Right cardiac atrium (tissue), 5 donors: ENCODE measurements at regions not wholly inside any gene's neighbourhood (a gene's known extent, or its start where the extent isn't known, plus 50 kb on each side); places are given as distances from the start of the nearest gene placed in this dataset.

Experiments used
- ATAC-seq, 2 donors: fragments of 200-7000 bp; cut with Tn5 transposase; one replicate each; pipeline versions ENCODE4 v1.8.0 to v1.9.1; 2020; ENCODE audit warnings: moderate library complexity in 2 of 2, mild to moderate bottlenecking in 1 of 2
- DNase-seq, 3 donors: peaks; one replicate each; pipeline ENCODE4 v3.0.0-alpha.2; 2020
- H3K27ac ChIP-seq: one replicate; pipeline ENCODE4 v1.5.1; 2013; ENCODE audit warnings: mild to moderate bottlenecking, low read length, control low read depth, moderate library complexity
- H3K27me3 ChIP-seq: one replicate; pipeline ENCODE4 v1.6.1; 2013; ENCODE audit not compliant: control insufficient read depth, insufficient read depth
- H3K4me1 ChIP-seq: one replicate; pipeline ENCODE4 v1.6.1; 2013; ENCODE audit warnings: low read length; ENCODE audit not compliant: control insufficient read depth, insufficient read depth
- H3K4me3 ChIP-seq: one replicate; pipeline ENCODE4 v1.5.1; 2013; ENCODE audit warnings: low read length, control low read depth
- H3K9me3 ChIP-seq: one replicate; pipeline ENCODE4 v1.6.1; 2013; ENCODE audit warnings: low read length; ENCODE audit not compliant: control insufficient read depth
- WGBS: extraction: QIAGEN DNeasy Blood & Tissue Kit; methylation state at CpG from one replicate; pipeline ENCODE4 v1.1.7; 2013; 5-methylcytosine and 5-hydroxymethylcytosine counted together
- intact Hi-C, 4 donors: fragments of 100-400 bp; cut with DNase I; formaldehyde crosslinking; loops; one replicate each; pipeline versions ENCODE4 v1.11.0 to v1.14.0; 2022 to 2023
- donor health status: healthy with polysubstance abuse.
- donor health status: DM: no; HTN: yes; CAD: no.
- donor health status: DM: no; HTN: no; CAD: no.
- donor health status: DM: no; HTN: yes; CAD: no; lungs with severe emphysema.
- donor health status: DM: yes; HTN: yes; CAD: no.

DNA sequence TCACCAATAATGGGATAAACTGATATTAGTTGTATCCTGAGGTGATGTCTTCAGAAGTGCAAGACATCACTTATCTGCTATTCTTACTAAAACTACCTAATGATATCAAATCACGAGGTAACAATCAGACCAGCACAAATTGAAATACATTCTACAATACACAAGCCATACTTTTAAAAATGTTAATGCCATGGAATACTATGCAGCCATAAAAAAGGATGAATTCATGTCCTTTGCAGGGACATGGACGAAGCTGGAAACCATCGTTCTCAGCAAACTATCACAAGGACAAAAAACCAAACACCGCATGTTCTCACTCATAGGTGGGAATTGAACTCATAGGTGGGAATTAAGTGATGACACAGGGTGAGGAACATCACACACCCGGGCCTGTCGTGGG is 129.3 kb downstream of the SST start:
- H3K4me3 ChIP-seq: no peak overlapping the region
- H3K27ac ChIP-seq: no peak overlapping the region
- DNase-seq (no peak), ATAC-seq (no peak)
- no peaks in the 10 kb centered on the region for H3K9me3 ChIP-seq
- no peaks in the 10 kb centered on the region for H3K27me3 ChIP-seq
- WGBS: 83% methylated on average over 6 of the region's 6 CpGs
- intact Hi-C loops: no loop called here
- H3K4me1 ChIP-seq: no peaks in the 10 kb centered on the region

DNA sequence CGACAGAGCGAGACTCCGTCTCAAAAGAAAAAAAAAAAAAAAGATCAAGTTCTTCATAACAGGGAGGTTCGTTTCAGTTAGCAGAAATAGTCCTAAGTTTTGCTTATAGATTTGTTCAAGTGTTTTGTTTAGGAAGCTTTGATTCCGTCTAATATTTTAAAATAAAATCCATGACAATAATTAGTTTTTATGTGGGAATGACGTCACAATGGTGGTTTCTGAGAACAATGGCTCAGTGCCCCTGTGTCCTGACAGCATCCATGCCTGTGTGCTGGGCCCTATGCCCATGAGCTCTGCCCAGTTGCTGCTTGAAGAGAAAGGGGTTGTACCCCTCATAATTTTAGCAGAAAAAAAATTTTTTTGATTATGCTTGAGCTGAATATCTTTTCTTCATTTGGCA is 134.0 kb downstream of the SST start:
- Histone ChIP-seq H3K4me3 (no peak overlapping the region), H3K27me3 (no peaks in the 10 kb centered on the region), H3K27ac (no peak overlapping the region), H3K9me3 (no peaks in the 10 kb centered on the region), H3K4me1 (no peaks in the 10 kb centered on the region)
- WGBS: 88% methylated on average over 6 of the region's 6 CpGs
- ATAC-seq (no peak), DNase-seq (no peak)
- intact Hi-C loops: no loop called here

DNA sequence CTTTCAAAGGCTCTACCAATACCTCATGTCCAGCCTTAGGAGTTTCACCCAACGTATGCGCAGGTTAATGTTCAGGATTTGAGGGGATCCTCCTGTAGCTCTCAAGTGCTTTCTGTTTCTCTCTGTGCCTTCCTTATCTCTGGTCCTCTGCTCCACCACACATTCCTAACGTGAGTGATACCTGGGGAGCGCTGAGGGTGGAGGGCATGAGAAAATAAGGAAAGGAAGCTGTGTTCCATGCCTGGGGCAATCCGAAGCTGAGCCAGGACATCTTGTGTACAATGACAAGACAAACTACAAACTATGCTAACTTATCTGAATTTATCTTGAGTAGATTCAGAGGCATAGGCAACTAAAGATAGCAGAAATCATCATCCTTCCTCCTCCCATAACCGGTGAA is 136.4 kb downstream of the SST start:
- ATAC-seq (no peak), DNase-seq (no peak)
- Histone ChIP-seq H3K27ac (no peak overlapping the region), H3K4me3 (no peak overlapping the region), H3K4me1 (no peaks in the 10 kb centered on the region), H3K27me3 (no peaks in the 10 kb centered on the region), H3K9me3 (no peaks in the 10 kb centered on the region)
- intact Hi-C loops: no loop called here
- 56% methylated on average over 6 of the region's 6 CpGs for WGBS

DNA sequence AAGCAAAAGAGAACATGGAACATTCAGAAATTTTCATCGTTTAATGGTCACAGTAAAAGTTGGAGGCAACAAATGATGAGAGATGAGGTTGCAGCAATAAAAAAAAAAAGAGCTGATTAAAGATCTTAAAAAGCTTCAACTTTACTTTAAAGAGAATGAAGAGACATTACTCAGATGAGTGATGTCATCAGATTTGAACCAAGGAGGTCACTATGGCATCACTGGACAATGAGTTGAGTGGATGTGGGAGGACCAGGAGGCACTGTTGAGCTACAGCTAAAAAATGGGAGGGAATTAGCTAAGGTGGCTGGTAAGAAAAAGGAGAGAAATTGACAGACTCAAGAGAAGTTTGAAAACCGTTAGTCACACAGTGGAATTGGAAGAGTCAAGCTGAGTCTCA is 138.4 kb downstream of the SST start:
- no peaks in the 10 kb centered on the region for H3K9me3 ChIP-seq
- ATAC-seq (no peak), DNase-seq (no peak)
- no peak overlapping the region for H3K4me3 ChIP-seq
- no peaks in the 10 kb centered on the region for H3K4me1 ChIP-seq
- H3K27ac ChIP-seq: no peak overlapping the region
- intact Hi-C loops: no loop called here
- H3K27me3 ChIP-seq: no peaks in the 10 kb centered on the region
- 80% methylated on average over 2 of the region's 2 CpGs for WGBS

DNA sequence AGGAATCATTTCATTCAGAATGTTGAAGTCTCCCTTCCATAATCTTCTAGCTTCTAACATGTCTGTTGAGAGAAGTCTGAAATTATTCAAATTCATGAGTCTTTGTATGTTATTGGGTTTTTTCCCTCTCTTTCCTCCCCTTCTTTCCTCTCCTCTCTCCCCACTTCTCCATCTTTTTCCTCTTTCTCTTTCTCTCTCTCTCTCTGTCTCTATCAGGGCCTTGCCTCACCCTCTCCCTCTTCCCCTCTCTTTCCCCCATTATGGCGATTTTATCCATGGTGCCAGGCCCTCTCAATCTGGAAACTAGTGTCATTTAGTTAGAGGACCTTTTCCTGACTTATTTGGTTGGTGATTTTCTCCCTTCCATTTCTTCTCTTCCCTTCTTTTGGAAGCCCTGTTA is 147.3 kb downstream of the SST start:
- no peaks in the 10 kb centered on the region for H3K27me3 ChIP-seq
- no peak for DNase-seq
- H3K27ac ChIP-seq: no peak overlapping the region
- no peaks in the 10 kb centered on the region for H3K9me3 ChIP-seq
- no peak for ATAC-seq
- no peaks in the 10 kb centered on the region for H3K4me1 ChIP-seq
- intact Hi-C loops: no loop called here
- 53% methylated on average over 1 of the region's 1 CpG for WGBS
- H3K4me3 ChIP-seq: no peak overlapping the region

DNA sequence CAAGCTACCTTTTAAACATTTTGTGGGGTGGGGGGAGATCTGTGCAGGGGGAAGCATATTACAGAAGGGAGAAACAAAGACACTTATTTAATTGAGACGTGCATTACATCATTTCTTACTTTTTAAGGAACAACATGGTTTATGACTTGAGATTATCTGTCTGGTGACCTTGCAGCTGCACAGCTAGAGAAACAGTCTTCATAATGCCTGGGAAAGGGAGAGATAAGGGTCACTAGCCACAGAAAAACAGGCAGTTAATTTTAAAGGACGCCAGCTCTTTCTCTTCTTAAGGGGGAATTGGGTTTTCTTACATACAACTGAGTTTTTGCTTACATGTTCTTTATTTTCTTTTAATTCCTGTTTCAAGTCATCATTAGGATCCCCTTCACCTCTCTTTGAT is 147.9 kb downstream of the SST start:
- no peak overlapping the region for H3K4me3 ChIP-seq
- H3K4me1 ChIP-seq: no peaks in the 10 kb centered on the region
- intact Hi-C loops: no loop called here
- H3K9me3 ChIP-seq: no peaks in the 10 kb centered on the region
- no peak overlapping the region for H3K27ac ChIP-seq
- DNase-seq: no peak
- WGBS: 15% methylated on average over 2 of the region's 2 CpGs
- no peak for ATAC-seq
- no peaks in the 10 kb centered on the region for H3K27me3 ChIP-seq

DNA sequence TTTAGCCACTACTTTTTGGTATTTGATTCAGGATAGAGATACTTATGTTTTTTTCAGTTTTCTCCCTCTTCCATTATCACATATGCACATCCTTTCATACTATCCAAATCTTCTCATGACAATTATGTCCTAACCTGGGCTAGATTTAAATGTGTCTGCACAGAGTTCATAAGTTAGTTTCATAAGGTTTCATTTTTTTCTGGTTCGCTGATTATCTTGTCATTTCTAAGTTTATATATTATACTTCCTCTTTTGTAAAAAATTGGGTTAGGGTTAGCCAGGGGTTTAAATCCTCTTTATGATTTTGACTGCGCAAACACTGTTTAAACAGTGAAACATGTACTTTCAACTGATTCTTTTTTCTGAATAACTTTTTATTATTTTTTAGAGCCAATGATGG is 148.6 kb downstream of the SST start:
- Histone ChIP-seq H3K27ac (no peak overlapping the region), H3K27me3 (no peaks in the 10 kb centered on the region), H3K9me3 (no peaks in the 10 kb centered on the region), H3K4me3 (no peak overlapping the region), H3K4me1 (no peaks in the 10 kb centered on the region)
- intact Hi-C loops: no loop called here
- no peak for ATAC-seq
- WGBS: 87% methylated on average over 2 of the region's 2 CpGs
- DNase-seq: no peak

DNA sequence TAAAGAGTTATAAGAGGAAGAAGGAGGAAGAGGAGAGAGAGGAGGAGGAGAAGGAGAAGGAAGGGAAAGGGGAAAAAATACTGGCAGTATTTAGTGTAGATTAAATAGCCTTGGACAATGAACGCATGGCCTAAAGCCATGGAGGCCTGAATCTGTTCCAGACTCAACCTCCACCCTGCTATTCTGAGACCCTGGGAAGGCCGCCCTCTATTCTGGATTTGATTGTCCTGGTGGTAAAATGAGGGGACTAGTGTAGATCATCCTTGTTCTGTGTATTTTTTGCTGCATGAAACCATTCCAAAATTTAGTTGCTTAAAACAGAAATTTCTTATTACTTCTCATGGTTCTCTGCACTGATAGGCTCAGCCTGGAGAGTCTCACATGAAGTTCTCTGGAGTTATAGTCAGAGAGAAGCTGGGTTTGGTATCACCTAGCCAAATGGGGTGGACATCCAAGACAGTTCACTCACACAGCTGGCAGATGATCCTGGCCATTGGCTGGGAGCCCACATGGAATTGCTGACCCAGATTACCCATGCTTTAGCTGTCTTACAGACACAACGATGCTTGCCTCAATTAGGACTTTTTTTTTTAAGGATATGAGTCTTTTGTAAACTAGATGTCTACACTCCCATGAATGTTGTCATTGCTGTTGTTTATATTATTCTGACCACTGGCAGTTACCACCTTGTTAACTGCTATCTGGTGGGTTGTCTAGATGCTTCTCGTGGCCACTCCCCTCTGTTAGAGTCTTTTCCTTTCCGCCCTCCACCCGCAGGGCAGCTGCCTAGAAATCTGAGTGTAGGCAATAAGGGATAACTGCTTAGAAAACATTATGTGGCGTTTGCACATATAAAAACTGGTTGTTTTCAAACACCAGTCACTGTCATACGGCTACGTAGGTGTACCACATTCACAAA is 149.9 kb downstream of the SST start:
- no peaks in the 10 kb centered on the region for H3K9me3 ChIP-seq
- 65% methylated on average over 9 of the region's 9 CpGs for WGBS
- H3K27ac ChIP-seq: no peak overlapping the region
- ATAC-seq (peak; percentile 28 to 69), DNase-seq (peak; percentile 29 to 82 (median 79))
- H3K27me3 ChIP-seq: no peaks in the 10 kb centered on the region
- H3K4me3 ChIP-seq: no peak overlapping the region
- no peaks in the 10 kb centered on the region for H3K4me1 ChIP-seq
- intact Hi-C loops: no loop called here

DNA sequence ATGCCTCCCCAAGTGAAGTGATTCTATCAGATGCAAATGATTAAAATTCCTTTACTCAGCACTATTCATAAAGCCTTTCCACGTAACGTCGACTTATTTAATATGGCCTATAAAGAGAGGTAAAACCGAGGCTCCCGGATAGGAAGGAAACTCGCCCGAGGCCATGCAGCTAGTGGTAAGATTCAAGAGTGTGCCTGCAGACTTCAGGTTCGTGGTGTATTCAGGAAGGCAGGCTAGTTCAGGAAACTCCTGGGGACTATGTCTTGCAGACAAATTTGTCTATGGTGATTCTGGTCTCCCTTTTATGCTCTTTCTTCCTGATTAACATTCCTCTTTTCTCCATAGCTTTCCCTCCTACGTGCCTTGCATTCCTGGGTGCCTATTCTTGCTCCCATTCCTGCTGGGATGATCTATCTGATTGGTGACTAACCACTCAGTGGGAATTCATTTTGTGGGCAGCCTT is 150.7 kb downstream of the SST start:
- no peak for DNase-seq
- H3K4me3 ChIP-seq: no peak overlapping the region
- no peaks in the 10 kb centered on the region for H3K27me3 ChIP-seq
- no peak for ATAC-seq
- no peak overlapping the region for H3K27ac ChIP-seq
- intact Hi-C loops: no loop called here
- no peaks in the 10 kb centered on the region for H3K4me1 ChIP-seq
- 82% methylated on average over 9 of the region's 9 CpGs for WGBS
- no peaks in the 10 kb centered on the region for H3K9me3 ChIP-seq

DNA sequence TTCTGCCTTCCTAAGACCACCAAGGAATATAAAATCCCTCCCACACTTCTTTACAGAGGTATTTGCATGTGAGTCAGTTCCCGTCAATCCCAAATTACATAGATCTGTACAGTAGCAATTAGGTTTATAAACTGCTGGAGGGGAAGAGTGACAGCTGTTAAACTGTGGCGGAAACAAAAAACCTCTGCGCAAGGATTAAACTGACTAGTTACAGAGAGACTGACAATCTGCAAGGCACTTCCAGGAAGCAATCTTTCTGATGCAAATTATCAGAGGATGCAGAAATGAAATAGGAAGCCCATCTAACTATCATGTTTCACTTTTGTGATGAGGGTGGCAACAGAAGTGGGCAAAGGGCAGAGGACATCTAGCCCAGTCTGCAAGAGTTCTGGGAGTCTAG is 150.4 kb downstream of the RTP4 start:
- no peaks in the 10 kb centered on the region for H3K9me3 ChIP-seq
- H3K4me3 ChIP-seq: no peak overlapping the region
- no peak for DNase-seq
- 74% methylated on average over 3 of the region's 3 CpGs for WGBS
- no peaks in the 10 kb centered on the region for H3K27me3 ChIP-seq
- no peak overlapping the region for H3K27ac ChIP-seq
- no peaks in the 10 kb centered on the region for H3K4me1 ChIP-seq
- intact Hi-C loops: no loop called here
- ATAC-seq: no peak

DNA sequence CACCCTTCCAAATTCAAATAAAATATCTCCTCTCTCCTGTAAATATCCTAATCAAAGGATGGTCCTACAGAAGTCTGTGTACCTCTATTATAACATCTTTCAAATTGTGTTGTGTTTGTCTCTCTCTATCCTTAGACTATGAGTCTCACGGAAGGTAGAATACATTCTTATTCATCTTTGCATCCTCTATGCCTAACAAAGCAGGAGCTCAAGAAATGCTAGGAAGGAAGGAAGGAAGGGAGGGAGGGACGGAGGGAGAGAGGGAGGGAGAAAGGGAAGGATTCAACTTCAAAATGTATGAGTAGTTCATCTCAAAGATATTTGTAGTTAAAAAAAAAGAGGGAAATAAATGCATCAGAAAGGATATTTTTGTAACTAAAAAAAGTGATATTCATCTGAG is 150.0 kb downstream of the RTP4 start:
- H3K9me3 ChIP-seq: no peaks in the 10 kb centered on the region
- no peaks in the 10 kb centered on the region for H3K4me1 ChIP-seq
- DNase-seq: no peak
- 53% methylated on average over 2 of the region's 2 CpGs for WGBS
- no peaks in the 10 kb centered on the region for H3K27me3 ChIP-seq
- no peak overlapping the region for H3K27ac ChIP-seq
- no peak overlapping the region for H3K4me3 ChIP-seq
- ATAC-seq: no peak
- intact Hi-C loops: no loop called here
